GM18511 (cell line): ENCODE measurements at regions not wholly inside any gene's neighbourhood (a gene's known extent, or its start where the extent isn't known, plus 50 kb on each side); places are given as distances from the start of the nearest gene placed in this dataset.

Experiments used
- ATAC-seq: cut with Tn5 transposase; IDR thresholded peaks from one replicate; pipeline ENCODE4 v1.9.1; 2021; ENCODE audit warnings: mild to moderate bottlenecking, moderate library complexity; ENCODE audit not compliant: unreplicated experiment

DNA sequence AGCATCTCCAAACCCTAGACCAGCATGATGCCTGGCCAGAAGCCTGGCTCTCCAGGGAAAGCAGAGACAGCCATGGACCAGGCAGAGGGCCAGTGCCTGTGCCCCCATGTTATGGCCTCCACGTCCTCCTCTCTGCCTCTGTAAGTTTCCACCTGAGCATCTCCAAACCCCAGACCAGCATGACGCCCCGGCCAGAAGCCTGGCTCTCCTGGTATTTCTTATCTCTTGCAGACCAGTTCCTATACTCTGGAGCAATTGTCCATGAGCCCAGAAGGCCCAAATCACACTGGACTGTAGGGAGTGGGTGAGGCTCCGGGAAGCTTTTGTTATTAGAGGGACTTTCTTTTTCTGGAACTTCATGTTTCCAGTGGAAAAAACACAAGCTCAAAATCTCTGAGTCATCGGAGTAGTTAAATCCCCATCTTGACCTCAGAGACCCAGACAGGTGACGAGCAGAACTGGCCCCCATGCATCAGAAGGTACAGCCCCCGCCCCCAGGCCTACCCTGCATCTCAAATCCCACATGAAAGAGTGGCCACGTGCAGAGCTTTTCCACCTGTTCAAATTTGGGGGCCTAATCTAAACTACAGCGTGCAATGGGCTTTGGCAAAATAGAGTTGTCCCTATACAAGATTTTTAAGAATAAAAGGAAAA, 110.2 kb upstream of the FOXQ1 start:
- ATAC-seq = no peak

DNA sequence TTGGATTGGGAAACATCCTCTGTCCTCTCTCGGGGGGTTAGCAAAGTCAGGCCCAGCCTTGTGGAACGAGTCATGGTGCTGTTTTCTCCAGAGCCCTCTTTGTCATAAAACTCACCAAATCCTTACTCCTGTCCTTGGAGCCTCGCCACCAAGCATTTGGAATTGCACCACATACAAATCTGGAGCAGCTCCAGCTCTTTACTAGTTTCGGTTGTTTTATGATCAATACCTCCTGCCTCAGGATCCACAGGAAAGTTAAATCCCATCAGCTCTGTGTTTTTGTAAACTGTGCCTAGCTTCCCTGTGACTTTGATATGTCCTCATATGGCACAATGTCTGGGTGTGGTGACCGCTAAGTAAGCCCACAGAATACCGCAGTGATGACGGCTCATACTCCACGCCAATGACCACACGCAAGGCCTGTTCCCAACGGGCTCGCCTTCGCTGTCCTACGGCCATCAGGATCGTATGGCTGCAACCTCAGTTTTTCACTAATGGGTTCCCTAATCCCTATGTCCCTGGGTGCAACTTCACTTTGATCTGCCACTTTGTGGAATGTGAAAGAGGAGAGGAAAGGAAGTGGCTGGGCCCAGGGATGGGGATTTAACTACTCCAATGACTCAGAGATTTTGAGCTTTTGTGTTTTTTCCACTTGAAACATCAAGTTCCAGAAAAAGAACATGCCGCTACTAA, 111.3 kb upstream of the FOXQ1 start:
- no peak for ATAC-seq

DNA sequence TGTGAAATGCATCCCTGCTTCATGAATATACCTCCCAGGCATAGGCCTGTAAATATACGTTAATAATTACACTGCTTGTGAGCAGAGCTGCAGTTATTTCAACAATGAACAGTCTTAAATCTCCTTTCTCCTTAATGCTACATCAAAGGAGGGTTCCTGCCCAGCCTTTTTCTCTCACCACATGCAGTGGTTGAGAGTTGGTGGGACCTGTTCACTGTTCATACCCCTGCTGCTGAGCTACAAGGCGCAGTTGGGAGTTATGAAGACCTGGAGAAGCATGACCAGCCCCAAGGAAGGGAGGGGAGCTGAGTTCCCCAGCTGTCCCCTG, 111.9 kb upstream of the FOXQ1 start:
- ATAC-seq = no peak

DNA sequence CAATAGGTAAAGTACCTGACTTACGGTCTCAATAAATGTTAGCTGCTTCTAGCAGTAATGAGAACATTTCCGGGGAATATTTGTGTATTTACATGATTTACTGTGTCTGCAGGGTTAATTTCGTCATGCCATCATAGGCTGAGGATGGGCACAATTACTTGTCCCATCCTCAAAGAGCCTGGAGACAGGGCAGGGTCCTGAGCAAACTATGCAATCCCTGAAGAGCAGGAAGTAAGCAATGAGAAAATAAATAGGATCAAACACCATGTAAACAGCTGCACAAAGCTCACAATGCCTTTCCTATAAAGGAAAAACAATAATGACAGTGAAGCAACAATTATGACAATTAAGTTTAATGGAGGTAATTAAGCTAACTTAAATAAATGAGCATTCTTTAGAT, 114.6 kb upstream of the FOXQ1 start:
- no peak for ATAC-seq

DNA sequence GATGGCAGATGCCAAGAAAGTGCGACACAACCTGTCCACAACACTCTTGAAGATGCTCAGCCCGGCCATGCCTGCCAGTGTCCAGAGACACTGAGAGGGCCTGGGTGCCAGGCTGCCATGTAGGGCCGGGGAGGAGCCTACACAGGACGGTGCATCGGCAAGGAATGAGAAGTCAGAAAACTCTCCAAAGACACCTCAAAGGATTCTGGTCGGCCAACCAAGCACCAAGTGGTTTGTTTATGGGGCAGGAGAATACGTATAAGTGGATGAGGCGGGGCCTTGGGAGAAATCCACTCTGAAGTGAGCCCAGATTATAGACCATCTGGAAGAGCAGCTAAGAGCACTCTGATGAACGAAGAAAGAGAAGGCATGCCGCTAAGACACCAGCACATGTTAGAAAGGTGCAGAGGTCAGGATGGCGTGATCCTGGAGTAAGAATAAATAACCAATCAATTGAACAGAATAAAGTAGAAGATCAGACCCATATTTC, 120.7 kb upstream of the FOXQ1 start:
- ATAC-seq = no peak

DNA sequence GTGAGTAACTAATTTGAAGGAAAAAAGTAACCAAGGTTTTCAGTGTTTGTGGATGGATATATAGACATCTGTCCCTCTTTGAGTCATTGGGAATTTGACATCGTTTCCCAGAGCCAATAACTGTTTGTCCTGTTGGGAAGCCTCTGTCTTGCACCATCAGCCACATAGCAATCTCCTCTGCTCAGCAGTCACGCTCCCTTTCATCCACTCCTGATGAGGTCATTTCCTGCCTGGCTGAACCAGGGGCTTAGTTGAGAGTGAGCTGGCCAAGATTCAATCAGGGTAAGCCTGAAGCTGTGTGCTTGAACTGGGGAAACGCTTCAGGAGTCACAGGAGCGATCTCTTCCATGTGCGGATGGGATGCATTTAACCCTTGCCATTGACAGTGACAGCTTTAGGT, 121.5 kb upstream of the FOXQ1 start:
- no peak for ATAC-seq

DNA sequence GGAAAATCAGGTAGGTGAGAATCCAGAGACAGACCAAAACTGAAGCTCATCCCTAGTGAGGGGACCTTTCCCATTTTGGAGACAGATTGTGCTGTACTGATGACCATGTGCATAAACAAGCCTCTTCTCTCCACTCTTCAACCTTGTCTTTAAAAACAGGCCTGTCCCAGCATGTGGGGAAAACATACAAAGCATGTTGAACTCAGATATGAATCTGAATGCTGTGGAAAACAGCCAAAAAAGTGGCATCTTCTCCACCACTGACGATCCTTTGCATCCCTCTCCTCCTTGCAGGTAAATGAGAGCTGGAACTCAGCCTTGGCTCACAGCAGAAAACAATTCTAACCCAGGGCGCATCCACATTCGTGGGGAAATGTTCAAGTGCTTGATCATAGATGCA, 123.7 kb upstream of the FOXQ1 start:
- no peak for ATAC-seq

DNA sequence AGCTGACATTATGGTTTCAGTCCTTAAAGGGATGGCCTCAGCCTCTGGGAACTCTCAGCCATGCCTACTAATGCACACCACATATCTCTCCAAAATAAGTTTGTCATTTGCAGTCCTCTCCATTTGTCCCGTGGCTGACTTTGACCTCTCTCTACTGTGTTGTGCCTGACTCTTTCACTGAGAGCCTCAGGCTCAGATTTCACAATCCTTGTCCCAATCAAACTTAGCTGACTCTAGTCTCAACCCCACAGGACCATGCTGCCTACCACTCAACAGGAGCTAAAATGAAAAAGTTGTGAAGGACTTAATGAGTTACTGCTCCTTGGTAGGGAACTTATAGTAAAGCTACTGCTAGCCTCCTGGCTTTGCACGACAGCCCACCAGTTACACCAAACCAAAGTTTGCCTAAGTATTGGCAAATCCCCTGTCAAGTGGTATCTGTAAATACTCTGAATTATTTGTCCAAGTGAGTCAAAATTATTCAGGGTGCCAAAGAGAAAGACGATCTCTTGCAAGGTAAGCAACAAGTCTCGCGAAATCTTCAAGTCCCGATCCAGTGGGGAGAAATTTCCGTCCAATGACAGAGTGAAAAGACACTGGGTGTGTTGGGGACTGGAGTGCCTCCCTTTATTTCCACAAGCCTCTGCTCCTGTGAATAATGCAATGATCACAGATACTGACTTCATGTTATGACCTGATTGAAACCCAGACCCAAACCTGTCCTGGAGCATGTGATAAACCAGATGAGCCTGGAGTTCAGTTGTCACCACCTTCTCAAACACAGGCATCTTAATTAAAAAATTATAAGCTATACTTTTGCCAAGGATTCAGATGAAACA, 124.4 kb upstream of the FOXQ1 start:
- no peak for ATAC-seq

DNA sequence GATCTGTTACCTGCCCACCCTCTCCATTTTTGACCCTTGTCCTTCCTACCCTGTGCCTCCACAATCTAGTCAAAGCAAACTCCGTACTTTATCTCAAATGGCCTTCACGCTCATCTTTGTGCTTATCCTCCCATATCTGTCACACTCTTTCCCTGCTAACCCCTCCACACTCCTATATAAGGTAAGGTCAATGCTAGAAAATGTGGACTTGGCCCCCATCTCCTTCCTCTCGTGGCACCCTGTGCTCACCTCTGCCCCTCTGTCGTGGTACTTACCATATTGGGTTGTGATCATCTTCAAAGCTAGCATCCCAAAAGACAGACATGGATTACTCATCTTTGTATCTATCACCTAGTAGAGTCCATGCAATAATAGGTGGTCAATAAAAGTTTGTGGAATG, 127.6 kb upstream of the FOXQ1 start:
- no peak for ATAC-seq

DNA sequence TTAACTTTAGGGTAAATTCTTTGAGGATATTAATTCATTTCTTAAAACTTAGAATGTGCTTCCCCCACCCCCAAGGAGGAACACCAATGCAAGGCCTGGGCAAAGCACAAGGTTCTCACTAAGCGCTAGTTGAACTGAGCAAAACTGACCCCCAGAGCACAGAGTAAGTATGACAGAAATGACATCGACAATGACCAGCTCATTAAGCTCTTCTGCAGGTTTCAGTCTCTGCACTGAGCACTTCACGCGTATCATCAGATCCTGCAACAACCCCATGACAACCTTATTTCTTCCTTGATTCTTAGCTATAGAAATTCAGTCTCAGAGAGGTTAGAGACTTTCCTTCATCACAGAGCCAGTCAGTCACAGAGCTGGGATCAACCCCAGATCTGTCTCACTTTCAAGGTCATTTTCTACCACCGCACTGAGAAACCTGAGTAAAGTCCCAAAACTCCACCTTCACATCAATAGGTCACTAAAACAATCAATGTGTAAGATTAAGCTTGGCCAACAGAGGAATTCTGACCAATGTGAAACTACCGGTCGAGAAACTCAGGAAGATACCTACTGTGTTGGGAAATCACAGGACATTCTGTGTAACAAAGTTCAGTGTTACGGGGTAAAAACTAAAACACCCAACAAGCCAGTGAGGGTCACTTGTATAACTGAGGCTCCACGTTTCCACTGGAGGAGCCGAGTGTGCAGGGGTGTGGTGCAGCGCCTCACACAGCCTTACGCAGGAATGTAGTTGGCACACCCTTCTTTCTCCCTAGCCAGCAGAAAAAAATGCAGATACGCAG, 129.0 kb upstream of the FOXQ1 start:
- no peak for ATAC-seq

DNA sequence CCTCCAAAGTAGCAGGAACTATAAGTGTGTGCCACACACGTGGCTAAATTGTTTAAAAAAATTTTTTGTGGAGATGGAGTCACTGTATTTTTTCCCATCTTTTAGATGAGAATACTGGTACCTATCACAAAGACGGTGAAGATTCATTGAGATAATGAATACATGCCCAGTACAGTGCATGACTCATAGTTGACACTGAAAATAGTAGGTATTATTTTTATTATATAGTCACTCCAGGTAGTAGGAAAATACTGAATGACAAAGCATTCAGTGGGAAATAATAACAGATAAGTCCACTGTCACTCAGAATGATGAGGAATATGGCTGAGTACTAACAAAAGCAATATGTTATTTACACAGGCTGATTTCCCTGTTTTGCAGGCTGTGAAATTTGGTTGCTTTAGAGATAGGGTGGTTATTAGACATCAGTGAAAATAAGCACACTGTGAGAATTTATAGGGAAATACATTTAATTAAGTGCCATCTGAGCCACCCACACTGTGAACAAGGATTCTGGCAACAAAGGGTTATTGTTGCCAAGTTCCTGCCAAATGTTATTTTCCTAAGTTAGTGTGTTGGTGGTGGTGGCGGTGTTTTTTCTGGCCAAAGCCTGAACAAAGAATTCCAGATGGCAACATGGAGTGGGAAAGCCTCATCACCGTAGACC, 129.8 kb upstream of the FOXQ1 start:
- no peak for ATAC-seq

DNA sequence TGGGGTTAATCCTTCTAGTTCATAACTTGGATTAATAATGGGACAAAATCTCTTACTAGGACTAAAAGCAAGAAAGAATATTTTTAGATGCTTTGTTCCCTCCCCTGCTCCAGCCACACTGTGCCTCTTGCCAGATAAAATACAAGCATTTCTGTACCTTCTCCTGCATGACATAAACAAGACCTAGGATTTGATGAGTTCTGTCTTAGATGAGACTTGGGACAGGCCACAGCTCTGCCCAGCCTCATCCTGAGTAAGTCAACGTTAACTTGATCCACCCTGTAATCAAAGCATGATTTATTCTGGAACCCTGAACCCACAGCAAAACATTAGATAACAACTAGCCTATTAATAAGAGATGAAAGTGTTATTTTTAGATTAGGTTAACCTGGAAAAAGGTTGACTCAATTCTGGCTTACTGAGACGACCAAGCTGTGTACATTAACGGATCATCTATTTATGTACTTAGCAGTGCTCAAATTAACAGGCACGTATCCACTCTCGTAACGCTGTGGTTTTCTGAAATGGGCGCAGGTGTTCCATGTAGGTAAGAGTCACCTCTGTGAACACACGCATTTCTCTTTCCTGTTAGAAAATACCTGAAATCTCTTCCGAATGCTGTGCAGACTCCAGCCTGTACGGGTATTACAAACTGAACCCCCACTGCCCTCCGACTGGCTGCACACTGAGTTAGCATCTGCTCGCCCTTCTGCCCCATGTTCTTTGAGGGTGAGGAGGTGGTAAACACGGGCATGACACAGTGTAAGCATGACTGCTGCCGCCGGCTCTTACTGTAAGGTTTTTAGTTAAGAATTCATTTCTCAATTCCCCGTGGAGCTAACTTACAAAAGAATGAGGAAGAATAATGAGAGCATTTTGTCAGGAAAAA, 132.1 kb upstream of the FOXQ1 start:
- ATAC-seq = no peak

DNA sequence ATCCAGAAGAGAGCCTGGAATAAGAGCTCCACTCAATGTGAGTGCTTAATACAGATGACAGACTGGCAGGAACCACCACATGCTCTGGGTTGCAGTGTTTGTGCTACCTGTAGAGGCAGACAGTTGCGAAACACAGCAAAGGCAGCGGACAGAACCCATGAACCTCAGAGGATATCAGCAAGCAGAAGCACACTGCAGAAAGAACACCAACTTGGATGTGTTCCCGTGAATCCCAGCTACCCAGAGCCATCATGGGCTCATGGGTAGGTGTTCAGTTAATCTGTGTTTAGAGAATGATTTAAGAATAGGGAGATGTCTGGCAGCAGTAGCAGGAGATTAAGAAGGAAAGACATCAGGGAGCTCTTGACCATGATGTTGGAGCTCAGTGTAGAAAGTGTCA, 133.3 kb upstream of the FOXQ1 start:
- no peak for ATAC-seq

DNA sequence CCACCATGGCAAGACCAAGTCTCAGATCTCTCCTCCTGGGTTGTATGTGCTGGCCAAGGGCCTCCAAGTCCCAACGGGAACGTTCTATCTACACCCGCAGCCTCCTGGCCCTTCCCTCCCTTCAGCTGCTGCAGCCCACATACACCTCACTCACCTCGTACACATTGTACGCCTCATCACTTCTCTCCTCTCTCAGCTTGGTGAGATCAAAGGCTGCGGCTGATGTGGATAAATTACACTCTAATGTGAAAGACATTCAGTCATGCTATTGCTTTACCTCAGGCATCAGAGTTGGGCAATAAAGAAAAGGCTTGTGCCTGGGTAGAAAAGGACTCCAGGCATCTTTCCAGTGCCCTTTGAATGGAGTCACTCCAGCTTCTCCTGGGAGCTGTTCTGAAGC, 135.3 kb upstream of the FOXQ1 start:
- no peak for ATAC-seq

DNA sequence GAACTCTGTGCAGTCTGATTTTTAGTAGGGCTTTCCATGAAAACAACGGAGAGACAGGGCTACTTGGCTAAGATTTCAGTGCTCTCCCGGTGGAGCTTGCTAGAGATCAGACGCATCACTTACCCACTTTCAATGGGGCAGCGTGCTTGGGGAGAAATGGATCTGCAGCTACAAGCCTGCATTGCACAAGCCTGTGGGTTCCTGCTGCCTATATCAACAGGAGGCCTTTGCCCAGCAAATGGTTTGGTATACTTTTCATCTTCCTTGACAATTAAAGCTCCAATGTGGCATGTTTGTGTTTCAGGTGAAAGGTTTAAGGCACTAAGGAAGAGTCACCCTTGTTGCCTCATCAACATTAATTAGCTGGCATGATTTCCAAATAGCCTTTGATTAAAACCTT, 136.0 kb upstream of the FOXQ1 start:
- no peak for ATAC-seq

DNA sequence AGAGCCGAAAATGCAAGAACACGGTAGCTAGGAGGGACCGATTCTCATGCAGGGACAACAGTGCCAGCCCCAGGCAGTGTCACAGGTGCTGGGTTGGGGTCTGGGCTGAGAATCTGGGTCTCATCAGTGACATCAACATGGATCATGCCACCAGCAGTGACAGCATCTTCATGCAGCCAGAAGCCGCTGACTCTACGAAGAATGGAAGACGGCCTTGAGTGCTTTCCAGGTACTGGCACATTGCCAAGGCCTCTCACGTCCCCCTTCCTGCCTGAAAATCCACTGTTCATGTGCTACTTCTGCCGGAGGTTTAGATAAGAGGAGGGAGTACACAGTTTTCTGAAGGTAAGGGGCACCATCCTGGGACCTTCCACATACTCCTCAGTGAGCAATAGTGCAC, 141.1 kb upstream of the FOXQ1 start:
- no peak for ATAC-seq

DNA sequence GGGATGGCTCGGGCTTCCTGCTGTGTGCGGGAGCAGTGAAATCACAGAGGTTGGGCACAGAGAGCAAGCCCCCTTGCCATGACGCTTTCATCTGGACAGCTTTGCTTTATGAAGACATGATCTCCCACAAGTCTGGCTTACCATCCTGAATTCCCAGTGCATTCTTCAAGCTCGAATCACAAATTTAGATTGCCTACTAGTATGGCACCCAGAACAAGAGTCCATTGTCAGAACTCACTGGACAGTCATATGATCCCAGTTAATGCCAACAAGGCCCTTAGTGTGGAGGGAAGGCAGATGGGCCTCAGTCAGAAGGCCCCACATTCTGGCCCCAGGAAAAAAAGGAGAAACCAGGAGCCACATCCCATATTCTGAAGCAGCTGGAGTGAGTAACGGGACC, 147.3 kb upstream of the FOXQ1 start:
- ATAC-seq = no peak

DNA sequence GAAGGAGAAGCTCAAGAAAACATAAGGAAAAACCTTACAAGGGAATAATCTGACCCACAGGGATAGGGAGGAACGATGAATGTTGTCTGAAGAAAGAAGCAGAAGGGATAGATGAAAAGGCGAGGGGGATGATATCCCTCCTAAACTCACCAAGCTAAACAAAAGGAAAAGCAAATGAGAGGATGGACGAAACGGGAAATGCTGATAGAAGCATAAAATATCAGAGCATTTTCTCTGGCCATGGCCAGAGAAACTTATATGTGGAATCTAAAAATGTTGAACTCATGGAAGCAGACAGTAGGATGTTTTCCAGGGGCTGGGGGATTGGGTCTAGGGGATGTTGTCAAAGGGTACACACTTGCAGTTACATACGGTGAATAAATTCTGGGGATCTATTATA, 148.4 kb upstream of the FOXQ1 start:
- no peak for ATAC-seq

DNA sequence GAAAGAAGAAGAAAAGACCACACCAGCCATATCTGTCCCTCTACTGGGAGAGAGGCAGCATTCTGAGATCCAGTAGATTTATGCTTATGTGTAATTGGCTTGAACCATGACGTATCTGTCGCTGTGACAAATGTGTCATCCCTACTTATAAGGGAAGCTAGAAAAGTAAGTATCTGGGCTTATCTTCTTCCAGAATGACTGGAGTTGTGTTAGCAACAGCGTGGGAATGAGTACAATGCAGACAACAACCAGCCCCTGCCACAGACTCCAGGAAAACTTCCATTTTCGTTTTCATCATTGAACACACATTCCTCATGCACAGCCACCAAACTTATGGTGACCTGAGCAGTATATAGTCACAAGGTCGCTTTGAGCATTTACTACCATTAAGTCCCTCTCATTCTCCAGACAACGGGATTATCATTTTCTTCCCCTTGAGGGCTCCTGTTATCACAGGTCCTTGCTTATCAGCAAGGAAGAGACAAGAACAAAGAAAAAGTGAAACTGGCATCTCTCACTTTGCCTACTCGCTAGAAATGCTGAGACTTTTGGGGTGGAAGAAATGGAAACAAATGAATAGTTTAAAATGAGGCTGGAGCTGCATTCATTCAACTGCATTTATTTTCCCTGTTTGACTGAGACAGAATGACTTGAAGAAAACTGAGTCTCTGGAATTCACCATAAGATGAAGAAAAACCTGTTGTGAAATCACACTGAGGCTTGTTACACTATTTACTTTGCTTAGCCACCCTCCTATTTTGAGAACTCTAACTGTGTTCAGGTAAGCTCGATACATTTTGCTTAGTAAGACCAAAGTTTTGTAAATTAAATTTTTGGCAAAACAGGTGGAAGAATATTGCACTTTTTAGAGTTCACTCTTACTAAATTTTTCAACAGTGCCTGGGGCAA, 149.3 kb upstream of the FOXQ1 start:
- no peak for ATAC-seq
